GM21737 (cell line): ENCODE measurements at regions not wholly inside any gene's neighbourhood (a gene's known extent, or its start where the extent isn't known, plus 50 kb on each side); places are given as distances from the start of the nearest gene placed in this dataset.

Experiments used
- ATAC-seq: cut with Tn5 transposase; IDR thresholded peaks from one replicate; pipeline ENCODE4 v1.9.1; 2021; ENCODE audit warnings: mild to moderate bottlenecking, moderate library complexity; ENCODE audit not compliant: unreplicated experiment

- no peak for ATAC-seq
Measured at GRCh38 chr9:95762322-95762721, 113.2 kb upstream of the ERCC6L2 start.

GRCh38 chr9:95760791-95761190 lies 114.7 kb upstream of the ERCC6L2 start:
- ATAC-seq, result no peak

GRCh38 chr9:95757439-95757838 lies 118.1 kb upstream of the ERCC6L2 start:
- ATAC-seq, result no peak

DNA sequence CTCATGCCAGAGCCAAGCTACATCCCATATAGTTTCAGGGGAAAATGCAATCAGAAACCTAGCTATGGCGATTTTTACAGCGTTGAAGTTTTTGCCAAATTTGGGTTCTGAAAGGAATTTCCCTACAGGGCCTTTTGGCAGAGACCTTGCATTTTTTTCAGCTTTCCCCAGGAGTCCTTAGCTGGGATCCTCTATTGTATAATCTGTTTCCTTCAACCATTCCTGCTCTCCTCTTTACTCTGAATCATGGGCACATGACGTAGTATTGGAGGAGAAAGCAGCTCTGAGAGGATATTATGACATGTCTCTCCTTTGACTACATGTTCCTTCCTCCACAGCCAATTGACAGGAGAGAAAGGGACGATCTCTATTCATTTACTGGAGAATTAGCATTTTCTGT lies 118.5 kb upstream of the ERCC6L2 start:
- no peak for ATAC-seq

GRCh38 chr9:95756101-95756500 lies 119.4 kb upstream of the ERCC6L2 start:
- no peak for ATAC-seq

GRCh38 chr9:95755421-95755730 lies 120.1 kb upstream of the ERCC6L2 start:
- no peak for ATAC-seq

DNA sequence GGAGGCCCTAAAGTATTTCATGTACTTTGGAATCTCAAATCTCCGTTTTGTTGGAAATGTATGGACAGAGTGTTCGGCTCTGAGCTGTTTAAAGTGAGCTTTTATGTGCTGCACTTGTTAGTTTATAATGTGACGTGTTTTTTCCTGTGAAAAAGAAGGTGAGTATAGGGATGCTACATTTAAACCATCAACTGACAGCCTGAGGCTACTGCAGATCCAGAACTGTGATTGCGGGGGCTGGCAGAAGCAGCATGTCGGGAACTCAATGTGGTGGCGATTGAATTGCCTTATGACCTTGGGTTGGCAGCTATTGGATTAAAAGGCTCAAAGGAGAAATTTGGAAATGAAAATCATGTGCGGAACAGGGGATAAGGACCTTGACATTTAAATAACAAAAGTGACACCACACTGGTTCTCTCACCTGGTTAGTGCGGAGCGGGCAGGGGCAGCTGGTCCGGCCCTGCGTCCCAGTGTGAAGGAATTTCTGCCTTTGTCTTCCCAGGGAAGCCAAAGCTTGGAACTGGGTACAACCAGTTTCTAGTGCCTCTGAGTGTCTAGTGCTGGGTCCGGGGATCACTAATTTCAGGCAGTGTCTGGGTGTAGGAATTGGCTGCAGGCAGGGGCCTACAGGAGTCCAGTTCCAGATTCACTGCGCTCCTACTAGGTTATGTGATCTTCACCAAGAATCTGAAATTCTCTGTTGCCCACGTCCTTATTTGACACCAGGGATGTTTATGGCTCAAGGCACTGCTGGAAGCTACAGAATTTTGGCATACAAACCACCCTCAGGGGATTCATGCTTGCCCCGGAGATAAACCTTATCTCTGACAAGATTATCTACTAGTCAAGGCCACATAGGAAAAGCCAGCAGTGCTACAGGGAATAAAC lies 120.7 kb upstream of the ERCC6L2 start:
- ATAC-seq, result no peak

DNA sequence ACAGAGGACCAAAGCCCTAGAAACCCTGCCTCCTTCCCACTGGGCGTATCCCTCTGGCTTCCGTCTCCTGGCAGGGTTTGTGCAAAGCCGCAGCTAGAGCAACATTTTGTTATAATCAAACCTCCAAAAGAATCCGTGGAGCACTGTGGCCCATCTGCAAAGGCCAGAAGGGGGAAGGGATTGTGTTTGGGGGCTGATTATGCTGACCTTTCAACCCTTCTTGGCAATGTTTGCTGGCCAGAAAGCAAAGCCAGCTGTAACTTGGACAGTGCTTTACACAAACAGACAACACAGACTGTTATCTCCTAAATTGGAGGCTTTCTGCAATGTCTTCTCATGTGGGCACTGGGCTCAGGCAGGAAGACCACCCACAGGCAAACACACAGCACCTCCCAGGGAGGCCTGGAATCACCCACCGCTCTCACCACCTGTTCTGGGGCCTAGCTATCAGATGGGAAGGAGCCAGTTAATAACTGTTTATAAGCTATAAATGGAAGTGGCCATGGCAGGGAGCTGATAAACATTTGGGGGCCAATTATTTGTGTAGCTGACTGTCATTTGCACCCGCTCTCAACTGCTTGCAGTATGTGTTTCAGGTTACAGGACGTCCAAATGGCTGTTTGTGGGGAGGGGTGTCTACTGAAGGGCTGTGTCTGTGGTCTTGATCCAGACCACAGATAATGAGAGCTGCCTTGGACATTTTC lies 121.6 kb upstream of the ERCC6L2 start:
- no peak for ATAC-seq

GRCh38 chr9:95752129-95752731 lies 123.3 kb upstream of the ERCC6L2 start:
- no peak for ATAC-seq

- ATAC-seq, result no peak
Measured at GRCh38 chr9:95751520-95751790, 124.0 kb upstream of the ERCC6L2 start.

- ATAC-seq, result no peak
Measured at GRCh38 chr9:95750725-95751519, 124.6 kb upstream of the ERCC6L2 start.

GRCh38 chr9:95749493-95749892 lies 126.0 kb upstream of the ERCC6L2 start:
- no peak for ATAC-seq

DNA sequence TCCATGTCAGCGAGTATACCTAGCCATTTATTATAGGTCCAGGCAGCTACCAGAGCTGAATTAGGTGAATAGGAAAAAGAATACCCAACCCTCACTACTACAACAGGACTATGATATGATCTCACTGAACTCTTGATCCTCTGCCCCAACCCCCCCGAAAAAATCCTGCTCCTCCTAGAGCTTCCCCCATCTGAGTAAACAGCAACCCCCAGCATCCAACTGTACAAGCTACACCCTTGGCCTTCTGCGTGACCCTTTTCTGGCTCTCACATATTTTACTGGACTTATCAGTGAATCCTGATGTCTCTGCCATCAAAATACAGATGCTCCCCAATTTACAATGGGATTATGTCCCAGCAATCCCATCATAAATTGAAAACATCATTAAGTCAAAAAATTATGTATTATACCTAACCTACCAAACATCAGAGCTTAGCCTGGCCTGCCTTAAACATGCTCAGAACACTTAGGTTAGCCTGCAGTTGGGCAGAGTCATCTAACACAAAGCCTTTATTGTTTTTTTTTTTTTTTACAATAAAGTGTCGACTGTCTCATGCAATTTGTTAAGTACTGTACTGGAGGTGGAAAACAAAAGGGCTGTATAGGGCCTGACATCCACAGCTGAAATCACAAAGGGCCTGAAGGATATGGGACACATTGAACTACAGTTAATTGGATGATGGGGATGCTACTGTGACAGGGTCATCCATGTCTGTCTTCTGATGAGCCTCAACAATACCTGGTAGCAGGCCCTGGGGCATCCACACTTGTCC lies 128.9 kb upstream of the ERCC6L2 start:
- no peak for ATAC-seq

- ATAC-seq, result no peak
Measured at GRCh38 chr9:95742821-95743220, 132.7 kb upstream of the ERCC6L2 start.

DNA sequence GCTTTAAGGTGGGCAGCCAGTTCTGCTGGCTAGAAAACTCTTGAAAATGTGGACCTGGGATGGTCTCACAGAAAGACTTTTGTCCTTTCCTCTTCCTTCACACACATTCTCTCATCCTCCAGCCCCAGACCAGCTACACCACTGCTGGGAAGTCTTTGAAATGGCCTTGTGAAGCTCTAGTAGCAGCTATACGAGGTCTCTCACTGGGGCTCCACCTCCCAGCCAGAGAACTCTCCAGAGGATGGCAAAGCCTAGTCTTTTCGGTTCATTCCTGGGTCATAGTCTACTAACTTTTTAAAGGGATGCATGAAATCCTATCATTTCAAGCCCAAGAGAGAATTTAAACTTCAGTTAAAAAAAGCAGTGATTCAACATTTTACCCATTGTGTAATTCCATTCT lies 133.9 kb upstream of the ERCC6L2 start:
- ATAC-seq, result no peak

- no peak for ATAC-seq
Measured at GRCh38 chr9:95740217-95741004, 135.1 kb upstream of the ERCC6L2 start.

DNA sequence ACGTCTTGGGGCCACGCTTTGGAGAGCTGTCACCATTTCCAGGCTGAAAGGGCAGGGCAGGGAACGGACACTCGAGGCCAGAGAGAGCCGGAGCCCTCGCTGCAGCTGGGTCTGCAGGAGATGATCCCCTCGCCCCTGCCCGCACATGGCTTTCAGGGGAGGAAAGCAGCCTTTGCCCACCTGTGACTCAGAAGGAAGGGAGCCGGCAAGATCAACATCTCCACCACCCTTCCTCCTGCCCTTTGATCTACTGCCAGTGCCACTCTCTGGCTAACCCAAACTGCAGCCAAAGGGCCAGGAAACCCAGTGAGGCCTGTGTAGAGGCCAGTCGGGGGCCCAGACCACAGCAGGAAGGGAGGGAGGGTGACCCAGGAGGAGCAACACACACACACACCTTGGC lies 137.1 kb upstream of the ERCC6L2 start:
- ATAC-seq, result no peak

DNA sequence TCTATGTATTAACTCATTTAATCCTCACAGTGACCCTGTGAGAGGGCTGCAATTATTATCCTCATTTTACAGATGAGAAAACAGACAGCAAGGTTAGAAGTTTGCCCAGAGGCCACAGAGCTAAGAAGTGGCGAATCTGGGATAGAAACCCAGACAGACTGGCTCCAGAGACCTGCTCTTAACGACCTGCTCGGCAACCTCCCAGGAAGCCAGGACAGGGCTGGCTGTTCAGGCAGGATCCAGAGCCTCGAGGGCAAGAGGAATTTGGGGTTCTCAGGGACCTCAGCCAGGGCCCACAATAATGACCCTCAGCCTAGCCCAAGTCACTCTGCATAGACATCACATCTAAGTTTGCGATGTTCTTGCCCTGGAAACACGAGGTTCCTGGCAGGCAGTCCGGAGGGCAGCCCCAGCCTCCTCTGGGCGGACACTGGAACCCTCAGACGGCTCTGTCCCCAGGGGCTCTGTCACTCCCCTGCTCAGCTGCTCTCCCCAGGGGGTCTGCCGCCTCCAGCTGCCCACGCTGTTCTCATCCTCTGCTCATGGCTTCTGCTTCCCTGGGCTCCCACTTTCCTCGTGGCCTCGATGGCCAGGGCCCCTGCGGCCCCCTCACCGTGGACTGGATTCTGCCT lies 138.5 kb upstream of the ERCC6L2 start:
- ATAC-seq, result no peak

DNA sequence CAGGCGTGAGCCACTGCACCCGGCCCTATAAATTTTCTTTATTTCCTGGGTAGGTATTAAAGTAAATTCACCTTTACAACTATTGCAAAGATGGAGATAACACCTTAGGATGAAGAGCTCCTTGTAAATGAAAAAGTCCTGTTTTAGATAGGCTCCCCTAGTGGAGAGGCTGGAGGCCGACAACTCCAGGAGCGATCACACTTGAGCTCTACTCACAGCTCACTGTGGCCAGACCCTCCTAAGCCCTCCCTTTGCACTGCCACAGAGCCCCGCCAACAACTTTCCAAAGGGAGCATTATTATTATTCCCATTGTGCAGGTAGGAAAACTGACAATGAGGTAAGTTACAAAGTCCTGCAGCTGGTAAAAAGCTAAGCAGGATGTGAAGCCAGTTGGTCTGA lies 139.1 kb upstream of the ERCC6L2 start:
- ATAC-seq, result no peak

DNA sequence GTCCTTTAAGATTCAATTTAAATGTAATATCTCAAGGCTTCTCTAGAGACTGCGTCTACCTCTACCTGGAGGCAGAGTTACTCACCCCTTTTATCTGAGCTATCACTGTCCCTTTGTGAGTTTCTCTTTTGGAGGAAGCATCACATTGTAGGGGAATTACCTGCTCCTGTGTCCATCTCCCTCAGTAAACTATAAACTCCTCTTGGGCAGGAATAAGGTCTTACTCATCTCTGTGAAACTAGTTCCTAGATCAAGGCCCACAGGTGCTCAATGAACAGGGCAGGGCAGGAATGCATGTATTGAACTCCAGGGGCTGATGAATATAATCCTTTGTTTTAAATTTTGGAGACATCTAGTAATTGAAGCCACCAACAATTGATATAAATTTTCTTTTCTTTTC lies 139.8 kb upstream of the ERCC6L2 start:
- ATAC-seq, result no peak
